SK-N-SH (cell line): ENCODE measurements at regions not wholly inside any gene's neighbourhood (a gene's known extent, or its start where the extent isn't known, plus 50 kb on each side); places are given as distances from the start of the nearest gene placed in this dataset.

ENCODE experiments used
- CTCF ChIA-PET: fragments of 300-600, 350-600 bp; formaldehyde crosslinking; extraction: SDS; loops from one replicate; lab custom pipeline; 2021; lab: Yijun Ruan, JAX
- POLR2A ChIA-PET: fragments of 350-600 bp; sonication (Branson Sonifier 250); formaldehyde crosslinking; extraction: SDS; loops from one replicate; lab custom pipeline; 2020; ENCODE audit warnings: antibody characterized with exemption, inconsistent platforms; lab: Yijun Ruan, JAX
- DNase-seq: peaks from one replicate; pipeline ENCODE4 v3.0.0; 2012
- H2AFZ ChIP-seq: fragments of 200-600 bp; sonication (generic); 2 replicates; pipeline ENCODE4 v1.8.1; 2016; ENCODE audit warnings: antibody characterized with exemption, mild to moderate bottlenecking, low read depth
- H3F3A ChIP-seq: fragments of 200-600 bp; sonication (generic); replicated peaks from 2 replicates; pipeline ENCODE3; 2016; ENCODE audit warnings: antibody characterized with exemption, mild to moderate bottlenecking; ENCODE audit not compliant: insufficient read depth
- H3K27ac ChIP-seq, 2 experiments: fragments of 200-500 bp in 1 of 2; fragments of 200-600 bp in 1 of 2; sonication (Bioruptor generic) in 1 of 2; sonication (generic), shearing (Covaris generic) in 1 of 2; 2 replicates each; pipeline versions ENCODE4 v1.5.1 to v1.6.1; 2014 to 2016; ENCODE audit warnings: low read depth in 2 of 2, inconsistent platforms in 1 of 2, low read length in 1 of 2, mild to moderate bottlenecking in 1 of 2, mixed read lengths in 1 of 2
- H3K27me3 ChIP-seq: fragments of 200-600 bp; sonication (generic), shearing (Covaris generic); 2 replicates; pipeline ENCODE4 v1.6.1; 2016; ENCODE audit warnings: mixed run types; ENCODE audit not compliant: insufficient read depth
- H3K36me3 ChIP-seq, 2 experiments: fragments of 200-500 bp in 1 of 2; fragments of 200-600 bp in 1 of 2; sonication (Bioruptor generic) in 1 of 2; sonication (generic) in 1 of 2; replicated peaks in 1 of 2; 2 replicates each; pipeline versions ENCODE3 to v1.5.1; 2014 to 2016; ENCODE audit warnings: low read length in 1 of 2, mild to moderate bottlenecking in 1 of 2; ENCODE audit not compliant: insufficient read depth in 2 of 2, control insufficient read depth in 1 of 2
- H3K4me1 ChIP-seq, 2 experiments: fragments of 200-500 bp in 1 of 2; fragments of 200-600 bp in 1 of 2; sonication (Bioruptor generic) in 1 of 2; sonication (generic), shearing (Covaris generic) in 1 of 2; 2 replicates each; pipeline versions ENCODE4 v1.5.1 to v1.6.1; 2014 to 2016; ENCODE audit warnings: low read depth in 1 of 2, low read length in 1 of 2, mixed run types in 1 of 2; ENCODE audit not compliant: insufficient read depth in 2 of 2, control insufficient read depth in 1 of 2
- H3K4me2 ChIP-seq: fragments of 200-600 bp; sonication (generic), shearing (Covaris generic); 2 replicates; pipeline ENCODE4 v1.6.1; 2017; ENCODE audit warnings: mixed run types
- H3K4me3 ChIP-seq, 2 experiments: fragments of 200-500 bp in 1 of 2; fragments of 200-600 bp in 1 of 2; sonication (Bioruptor generic) in 1 of 2; sonication (generic), shearing (Covaris generic) in 1 of 2; 2 replicates each; pipeline versions ENCODE4 v1.5.1 to v1.8.1; 2014 to 2016; ENCODE audit warnings: low read depth in 2 of 2, inconsistent platforms in 1 of 2, low read length in 1 of 2, mild to moderate bottlenecking in 1 of 2, mixed read lengths in 1 of 2, moderate library complexity in 1 of 2
- H3K79me2 ChIP-seq: fragments of 200-600 bp; sonication (generic); 2 replicates; pipeline ENCODE4 v1.8.1; 2017; ENCODE audit warnings: mild to moderate bottlenecking; ENCODE audit not compliant: insufficient read depth
- H3K9ac ChIP-seq: fragments of 200-600 bp; sonication (generic); 2 replicates; pipeline ENCODE4 v1.6.1; 2017; ENCODE audit warnings: mixed run types
- H3K9me2 ChIP-seq: fragments of 200-600 bp; sonication (generic); 2 replicates; pipeline ENCODE4 v1.6.1; 2017; ENCODE audit warnings: mixed run types
- H3K9me3 ChIP-seq: fragments of 200-600 bp; sonication (generic); 2 replicates; pipeline ENCODE4 v1.6.1; 2017; ENCODE audit warnings: mixed run types, mild to moderate bottlenecking, moderate library complexity
- H4K20me1 ChIP-seq: fragments of 200-600 bp; sonication (generic); 2 replicates; pipeline ENCODE4 v1.6.1; 2017; ENCODE audit warnings: mild to moderate bottlenecking, mixed run types; ENCODE audit not compliant: insufficient read depth
- CHD2 ChIP-seq: fragments of 150-350 bp; IDR thresholded peaks from 2 replicates; pipeline ENCODE4 v1.6.1; 2018; ENCODE audit warnings: low read length; ENCODE audit not compliant: partially characterized antibody
- CTCF ChIP-seq: fragments of 200-600 bp; sonication (generic); IDR thresholded peaks from 2 replicates; pipeline ENCODE4 v1.6.1; 2017; ENCODE audit warnings: antibody characterized with exemption, mild to moderate bottlenecking, moderate library complexity
- EP300 ChIP-seq, 2 experiments: IDR thresholded peaks; 2 replicates each; pipeline versions ENCODE4 v1.4.0 to v1.6.1; 2012; ENCODE audit warnings: borderline replicate concordance in 1 of 2, low read depth in 1 of 2, low read length in 1 of 2
- FOXJ3 ChIP-seq: sonication (generic); formaldehyde crosslinking; IDR thresholded peaks from 2 replicates; pipeline ENCODE4 v1.5.1; 2020; ENCODE audit warnings: mild to moderate bottlenecking, missing genetic modification reagents
- GABPA ChIP-seq: IDR thresholded peaks from 2 replicates; pipeline ENCODE4 v1.4.0; 2012; ENCODE audit warnings: low read depth, mild to moderate bottlenecking
- IRF3 ChIP-seq: fragments of 150-350 bp; IDR thresholded peaks from 2 replicates; pipeline ENCODE4 v1.6.1; 2016; ENCODE audit warnings: mild to moderate bottlenecking, low read depth, low read length
- NFIC ChIP-seq: IDR thresholded peaks from 2 replicates; pipeline ENCODE4 v1.4.0; 2012; ENCODE audit warnings: borderline replicate concordance
- PBX3 ChIP-seq: IDR thresholded peaks from 2 replicates; pipeline ENCODE4; 2012
- POLR2AphosphoS5 ChIP-seq: IDR thresholded peaks from 2 replicates; pipeline ENCODE4 v1.6.1; 2012; ENCODE audit warnings: low read depth, low read length
- RCOR1 ChIP-seq: fragments of 150-350 bp; IDR thresholded peaks from 2 replicates; pipeline ENCODE4 v1.6.1; 2017; ENCODE audit warnings: antibody characterized with exemption, low read length
- RFX5 ChIP-seq: IDR thresholded peaks from 2 replicates; pipeline ENCODE4 v1.6.1; 2012; ENCODE audit warnings: mild to moderate bottlenecking, improper control_type of control experiment, low read length
- TCF12 ChIP-seq: IDR thresholded peaks from 2 replicates; pipeline ENCODE4 v1.4.0; 2012
- TEAD4 ChIP-seq: IDR thresholded peaks from 2 replicates; pipeline ENCODE4 v1.4.0; 2012; ENCODE audit warnings: mild to moderate bottlenecking, borderline replicate concordance; ENCODE audit not compliant: insufficient read depth
- YY1 ChIP-seq: IDR thresholded peaks from 2 replicates; pipeline ENCODE4 v1.4.0; 2012; ENCODE audit warnings: low read depth, mild to moderate bottlenecking
- ZBTB33 ChIP-seq: IDR thresholded peaks from 2 replicates; pipeline ENCODE4 v1.4.0; 2012; ENCODE audit warnings: low read depth, borderline replicate concordance
- TF ChIP-seq, protein P1 (sequence below): IDR thresholded peaks from 2 replicates; pipeline ENCODE4 v1.4.0; 2012; ENCODE audit warnings: low read depth, borderline replicate concordance
- TF ChIP-seq, protein P2 (sequence below): fragments of 150-350 bp; IDR thresholded peaks from 2 replicates; pipeline ENCODE4 v1.6.1; 2017; ENCODE audit warnings: antibody characterized with exemption, low read length, low read depth, borderline replicate concordance
- TF ChIP-seq, protein P3 (sequence below): IDR thresholded peaks from 2 replicates; pipeline ENCODE4 v1.4.0; 2012; ENCODE audit warnings: low read depth

GRCh38 chr4:97003715-97004114 is 1139.6 kb downstream of the STPG2 start:
- CTCF ChIA-PET, result no interaction called here
- no peak overlapping the region for H3K4me3 ChIP-seq

More at GRCh38 chr4:97003715-97004114, 1139.6 kb downstream of the STPG2 start:
- Histone ChIP-seq H3K79me2 (no peaks in the 10 kb centered on the region), H3K9ac (no peak overlapping the region), H3K36me3 (no peaks in the 10 kb centered on the region), H3K27ac (no peak overlapping the region), H3K9me2 (no peaks in the 10 kb centered on the region), H3K4me2 (no peak overlapping the region), H3K9me3 (no peaks in the 10 kb centered on the region), H3F3A (no peaks in the 10 kb centered on the region), H4K20me1 (no peaks in the 10 kb centered on the region), H3K27me3 (no peaks in the 10 kb centered on the region), H2AFZ (no peak overlapping the region)
- TF ChIP-seq RFX5 (no peak), GABPA (no peak), PBX3 (no peak), TEAD4 (no peak), IRF3 (no peak), POLR2AphosphoS5 (no peak), YY1 (no peak), ZBTB33 (no peak), FOXJ3 (no peak), TCF12 (no peak), RCOR1 (no peak), CHD2 (no peak), CTCF (no peak), NFIC (no peak), EP300 (IDR thresholded peaks at IDR 0.05; ENCODE audit: borderline replicate concordance in 1 of 2, low read depth in 1 of 2, low read length in 1 of 2) (no peak)
- TF ChIP-seq, protein P1, sequence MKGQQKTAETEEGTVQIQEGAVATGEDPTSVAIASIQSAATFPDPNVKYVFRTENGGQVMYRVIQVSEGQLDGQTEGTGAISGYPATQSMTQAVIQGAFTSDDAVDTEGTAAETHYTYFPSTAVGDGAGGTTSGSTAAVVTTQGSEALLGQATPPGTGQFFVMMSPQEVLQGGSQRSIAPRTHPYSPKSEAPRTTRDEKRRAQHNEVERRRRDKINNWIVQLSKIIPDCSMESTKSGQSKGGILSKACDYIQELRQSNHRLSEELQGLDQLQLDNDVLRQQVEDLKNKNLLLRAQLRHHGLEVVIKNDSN, result no peak
- TF ChIP-seq, protein P2, sequence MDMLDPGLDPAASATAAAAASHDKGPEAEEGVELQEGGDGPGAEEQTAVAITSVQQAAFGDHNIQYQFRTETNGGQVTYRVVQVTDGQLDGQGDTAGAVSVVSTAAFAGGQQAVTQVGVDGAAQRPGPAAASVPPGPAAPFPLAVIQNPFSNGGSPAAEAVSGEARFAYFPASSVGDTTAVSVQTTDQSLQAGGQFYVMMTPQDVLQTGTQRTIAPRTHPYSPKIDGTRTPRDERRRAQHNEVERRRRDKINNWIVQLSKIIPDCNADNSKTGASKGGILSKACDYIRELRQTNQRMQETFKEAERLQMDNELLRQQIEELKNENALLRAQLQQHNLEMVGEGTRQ, result no peak
- TF ChIP-seq, protein P3, sequence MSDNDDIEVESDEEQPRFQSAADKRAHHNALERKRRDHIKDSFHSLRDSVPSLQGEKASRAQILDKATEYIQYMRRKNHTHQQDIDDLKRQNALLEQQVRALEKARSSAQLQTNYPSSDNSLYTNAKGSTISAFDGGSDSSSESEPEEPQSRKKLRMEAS, result no peak
- TF ChIP-seq, all 33 proteins: peak for 0
- no peak for DNase-seq
- POLR2A ChIA-PET, result no interaction called here
- no peaks in the 10 kb centered on the region for H3K4me1 ChIP-seq
